ENCODE measurements at regions not wholly inside any gene's neighbourhood (a gene's known extent, or its start where the extent isn't known, plus 50 kb on each side); places are given as distances from the start of the nearest gene placed in this dataset.

- TF ChIP-seq POLR2A (IDR thresholded peaks at IDR 0.05) (no peak), CTCF (IDR thresholded peaks at IDR 0.05) (no peak), EP300 (IDR thresholded peaks at IDR 0.05) (no peak)
These were observed 380.6 kb upstream of the NXPH2 start for GRCh38 chr2:139160836-139161235.

All from gastroesophageal sphincter (tissue), 3 donors.